DOHH2 (cell line): ENCODE measurements at regions not wholly inside any gene's neighbourhood (a gene's known extent, or its start where the extent isn't known, plus 50 kb on each side); places are given as distances from the start of the nearest gene placed in this dataset.

Source experiments
- H3F3A ChIP-seq: fragments of 200-600 bp; sonication (generic), shearing (Covaris generic); 2 replicates; pipeline ENCODE4 v1.6.0; 2016; ENCODE audit warnings: antibody characterized with exemption, mild to moderate bottlenecking; ENCODE audit not compliant: control insufficient read depth, insufficient read depth
- H3K27ac ChIP-seq: fragments of 200-600 bp; sonication (generic); 2 replicates; pipeline ENCODE4 v1.5.1; 2014; ENCODE audit warnings: low read depth, mild to moderate bottlenecking, low read length, moderate library complexity
- H3K27me3 ChIP-seq: fragments of 200-600 bp; sonication (generic); 2 replicates; pipeline ENCODE4 v1.6.1; 2014; ENCODE audit warnings: mild to moderate bottlenecking, low read length, mixed read lengths; ENCODE audit not compliant: control insufficient read depth
- H3K36me3 ChIP-seq: fragments of 200-600 bp; sonication (generic); 2 replicates; pipeline ENCODE4 v1.6.1; 2014; ENCODE audit warnings: mild to moderate bottlenecking, low read length, moderate library complexity, mixed read lengths; ENCODE audit not compliant: control insufficient read depth
- H3K4me1 ChIP-seq: fragments of 200-600 bp; sonication (generic); 2 replicates; pipeline ENCODE4 v1.6.1; 2014; ENCODE audit warnings: mild to moderate bottlenecking, low read length, mixed read lengths; ENCODE audit not compliant: control insufficient read depth
- H3K4me2 ChIP-seq: fragments of 200-600 bp; sonication (generic); 2 replicates; pipeline ENCODE4 v1.6.0; 2014; ENCODE audit warnings: mild to moderate bottlenecking, low read length, moderate library complexity
- H3K4me3 ChIP-seq: fragments of 200-600 bp; sonication (generic); 2 replicates; pipeline ENCODE4 v1.5.1; 2014; ENCODE audit warnings: mild to moderate bottlenecking, low read length, mixed read lengths
- H3K79me2 ChIP-seq: fragments of 200-600 bp; sonication (generic); 2 replicates; pipeline ENCODE4 v1.6.1; 2014; ENCODE audit warnings: mild to moderate bottlenecking, low read length, mixed read lengths; ENCODE audit not compliant: control insufficient read depth
- H3K9me2 ChIP-seq: fragments of 200-600 bp; sonication (generic); replicated peaks from 2 replicates; pipeline ENCODE4 v1.6.1; 2014; ENCODE audit warnings: mild to moderate bottlenecking, low read length, mixed read lengths; ENCODE audit not compliant: control insufficient read depth
- H3K9me3 ChIP-seq: fragments of 200-600 bp; sonication (generic); 2 replicates; pipeline ENCODE4 v1.6.1; 2014; ENCODE audit warnings: antibody characterized with exemption, low read length, mixed read lengths; ENCODE audit not compliant: control insufficient read depth, insufficient read depth
- H4K20me1 ChIP-seq: fragments of 200-600 bp; sonication (generic); 2 replicates; pipeline ENCODE4 v1.6.0; 2014; ENCODE audit warnings: low read depth, mild to moderate bottlenecking, antibody characterized with exemption, low read length, moderate library complexity; ENCODE audit not compliant: control insufficient read depth, insufficient read depth
- EZH2phosphoT487 ChIP-seq: fragments of 200-600 bp; sonication (generic); IDR thresholded peaks from 2 replicates; pipeline ENCODE4 v1.6.1; 2017; ENCODE audit warnings: borderline replicate concordance, mild to moderate bottlenecking, antibody characterized with exemption, low read length, moderate library complexity, mixed read lengths
- TF ChIP-seq, protein P1 (sequence below): fragments of 200-600 bp; sonication (generic); IDR thresholded peaks from one replicate; pipeline ENCODE4 v1.5.1; 2014; ENCODE audit warnings: antibody characterized with exemption, mild to moderate bottlenecking, low read depth, low read length; ENCODE audit not compliant: poor library complexity, severe bottlenecking

DNA sequence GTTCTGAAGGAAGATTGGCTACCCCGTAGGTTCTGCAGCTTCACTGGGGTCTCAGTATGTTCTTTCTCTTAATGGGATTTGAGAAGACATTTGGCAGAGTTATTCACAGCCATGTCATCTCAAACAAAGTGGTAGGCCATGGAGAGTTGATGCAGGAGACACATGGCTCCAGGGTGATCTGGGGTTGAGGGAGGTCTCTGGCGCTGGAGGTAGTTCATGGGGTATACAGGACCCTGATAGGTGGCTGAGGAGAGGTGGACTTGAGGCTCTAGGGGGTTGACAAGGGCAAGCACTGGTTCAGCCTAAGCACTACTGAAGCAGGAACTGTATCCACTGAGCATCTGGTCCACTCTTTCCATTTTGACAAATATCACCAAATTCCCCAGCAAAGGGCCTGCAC is 100.4 kb downstream of the C1orf94 start:
- no peaks in the 10 kb centered on the region for H3K4me1 ChIP-seq
- no peaks in the 10 kb centered on the region for H3F3A ChIP-seq
- no peaks in the 10 kb centered on the region for H4K20me1 ChIP-seq
- TF ChIP-seq, protein P1, sequence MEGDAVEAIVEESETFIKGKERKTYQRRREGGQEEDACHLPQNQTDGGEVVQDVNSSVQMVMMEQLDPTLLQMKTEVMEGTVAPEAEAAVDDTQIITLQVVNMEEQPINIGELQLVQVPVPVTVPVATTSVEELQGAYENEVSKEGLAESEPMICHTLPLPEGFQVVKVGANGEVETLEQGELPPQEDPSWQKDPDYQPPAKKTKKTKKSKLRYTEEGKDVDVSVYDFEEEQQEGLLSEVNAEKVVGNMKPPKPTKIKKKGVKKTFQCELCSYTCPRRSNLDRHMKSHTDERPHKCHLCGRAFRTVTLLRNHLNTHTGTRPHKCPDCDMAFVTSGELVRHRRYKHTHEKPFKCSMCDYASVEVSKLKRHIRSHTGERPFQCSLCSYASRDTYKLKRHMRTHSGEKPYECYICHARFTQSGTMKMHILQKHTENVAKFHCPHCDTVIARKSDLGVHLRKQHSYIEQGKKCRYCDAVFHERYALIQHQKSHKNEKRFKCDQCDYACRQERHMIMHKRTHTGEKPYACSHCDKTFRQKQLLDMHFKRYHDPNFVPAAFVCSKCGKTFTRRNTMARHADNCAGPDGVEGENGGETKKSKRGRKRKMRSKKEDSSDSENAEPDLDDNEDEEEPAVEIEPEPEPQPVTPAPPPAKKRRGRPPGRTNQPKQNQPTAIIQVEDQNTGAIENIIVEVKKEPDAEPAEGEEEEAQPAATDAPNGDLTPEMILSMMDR: no peak
- TF ChIP-seq EZH2phosphoT487: no peak
- H3K4me2 ChIP-seq: no peak overlapping the region
- H3K27ac ChIP-seq: no peak overlapping the region
- H3K79me2 ChIP-seq: no peaks in the 10 kb centered on the region
- no peak overlapping the region for H3K4me3 ChIP-seq
- H3K9me3 ChIP-seq: no peaks in the 10 kb centered on the region
- H3K36me3 ChIP-seq: no peaks in the 10 kb centered on the region
- no peaks in the 10 kb centered on the region for H3K27me3 ChIP-seq
- no peaks in the 10 kb centered on the region for H3K9me2 ChIP-seq

DNA sequence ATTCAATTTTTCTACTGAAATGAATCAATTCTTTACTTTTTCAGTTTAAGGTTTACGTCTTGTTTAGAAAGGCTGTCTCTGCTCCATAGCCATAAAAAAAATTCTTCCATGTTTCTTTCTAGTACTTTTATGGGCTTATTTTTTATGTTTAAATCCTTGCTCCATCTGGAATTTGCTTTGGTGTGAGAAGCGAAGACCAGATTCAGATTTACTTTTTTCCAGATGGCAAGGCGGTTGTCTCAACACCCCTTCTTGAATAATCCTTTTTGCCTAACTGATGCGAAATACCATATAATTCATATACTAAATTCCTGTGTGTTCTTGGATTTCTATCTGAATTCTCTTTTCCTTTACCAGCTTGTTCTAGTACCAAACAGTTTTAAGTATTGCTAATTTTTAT is 101.5 kb downstream of the C1orf94 start:
- no peaks in the 10 kb centered on the region for H3F3A ChIP-seq
- H3K27me3 ChIP-seq: no peaks in the 10 kb centered on the region
- no peaks in the 10 kb centered on the region for H3K4me1 ChIP-seq
- TF ChIP-seq EZH2phosphoT487: no peak
- TF ChIP-seq, protein P1: no peak
- H3K27ac ChIP-seq: no peak overlapping the region
- no peak overlapping the region for H3K4me2 ChIP-seq
- H3K4me3 ChIP-seq: no peak overlapping the region
- no peaks in the 10 kb centered on the region for H3K79me2 ChIP-seq
- no peaks in the 10 kb centered on the region for H4K20me1 ChIP-seq
- no peaks in the 10 kb centered on the region for H3K9me3 ChIP-seq
- no peaks in the 10 kb centered on the region for H3K36me3 ChIP-seq
- H3K9me2 ChIP-seq: no peaks in the 10 kb centered on the region

DNA sequence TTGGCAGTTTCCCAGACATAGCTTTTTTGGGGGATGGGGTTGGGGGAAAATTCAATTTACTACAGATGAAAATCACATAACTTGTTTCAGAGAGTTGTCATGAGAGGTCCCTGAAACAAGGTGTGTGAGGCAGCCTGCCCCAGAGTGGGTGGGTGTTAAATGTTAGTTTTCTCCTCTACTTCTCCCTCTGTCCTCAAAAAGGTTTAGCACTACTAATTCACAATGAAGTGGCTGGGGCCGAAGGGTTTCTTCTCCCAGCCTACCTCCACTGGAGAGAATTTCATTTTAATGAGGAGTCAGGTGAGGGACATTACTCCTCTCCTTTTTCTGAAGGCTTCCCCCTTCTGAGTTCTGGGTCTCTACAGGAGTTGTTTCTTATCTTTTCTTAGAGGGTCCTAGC is 103.3 kb downstream of the C1orf94 start:
- Histone ChIP-seq H3F3A (no peaks in the 10 kb centered on the region), H3K4me1 (no peaks in the 10 kb centered on the region), H3K36me3 (no peaks in the 10 kb centered on the region), H3K4me3 (no peak overlapping the region), H3K9me3 (no peaks in the 10 kb centered on the region), H3K79me2 (no peaks in the 10 kb centered on the region), H3K4me2 (no peak overlapping the region), H3K9me2 (no peaks in the 10 kb centered on the region), H3K27ac (no peak overlapping the region), H4K20me1 (no peaks in the 10 kb centered on the region), H3K27me3 (no peaks in the 10 kb centered on the region)
- TF ChIP-seq, protein P1: no peak
- TF ChIP-seq EZH2phosphoT487: no peak

DNA sequence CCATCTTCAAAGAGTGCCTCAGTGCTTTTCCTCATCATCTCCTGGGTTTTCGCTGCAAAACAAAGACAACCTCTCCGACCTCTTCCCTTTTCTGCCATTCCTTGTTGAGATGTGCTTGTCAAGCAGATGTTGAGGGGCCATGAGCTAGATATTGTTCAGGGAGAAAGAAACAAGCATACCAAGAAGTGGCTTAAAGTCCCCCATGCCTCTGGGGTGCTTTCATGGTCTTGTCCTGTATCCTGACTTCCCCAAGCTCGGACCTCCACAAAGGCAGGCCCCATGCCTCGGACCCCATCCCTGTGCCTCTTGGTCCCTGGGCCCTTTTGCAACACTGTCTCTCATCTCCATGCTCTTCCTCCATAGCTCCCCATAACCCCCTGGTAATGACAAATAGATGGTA is 103.8 kb downstream of the C1orf94 start:
- Histone ChIP-seq H3F3A (no peaks in the 10 kb centered on the region), H3K27me3 (no peaks in the 10 kb centered on the region), H3K4me1 (no peaks in the 10 kb centered on the region), H3K9me3 (no peaks in the 10 kb centered on the region), H3K9me2 (no peaks in the 10 kb centered on the region), H3K36me3 (no peaks in the 10 kb centered on the region), H3K4me3 (no peak overlapping the region), H4K20me1 (no peaks in the 10 kb centered on the region), H3K4me2 (no peak overlapping the region), H3K27ac (no peak overlapping the region), H3K79me2 (no peaks in the 10 kb centered on the region)
- no peak for TF ChIP-seq EZH2phosphoT487
- TF ChIP-seq, protein P1: no peak
